ENCODE measurements at regions not wholly inside any gene's neighbourhood (a gene's known extent, or its start where the extent isn't known, plus 50 kb on each side); places are given as distances from the start of the nearest gene placed in this dataset.
A peak's percentile ranks its signal among the peaks of the same experiment; 100 is the strongest.

- H3K36me3 ChIP-seq = no peaks in the 10 kb centered on the region
- H3K4me1 ChIP-seq = peaks cover 9 to 38% (median 23%) of the 10 kb centered on the region in 9 donors
- WGBS, 2 donors = 88 to 91% methylated on average over 3 of the region's 3 CpGs
- TF ChIP-seq CTCF (IDR thresholded peaks at IDR 0.05) = no peak
- H3K27ac ChIP-seq = no peak overlapping the region
- intact Hi-C loops (cut with DNase I) = loop anchor here in 2 of 10 donors (10.0 kb wide), 2 partner anchors 371 to 439 kb away; partner anchors contain the start of gene JARID2 (in 1 of the 2)
- no peaks in the 10 kb centered on the region for H3K27me3 ChIP-seq
- ATAC-seq (no peak), DNase-seq (no peak)
- no peaks in the 10 kb centered on the region for H3K9me3 ChIP-seq
- H3K4me3 ChIP-seq = no peak overlapping the region
These were observed 372.0 kb upstream of the JARID2 start for GRCh38 chr6:14873781-14874441.

- DNase-seq (no peak), ATAC-seq (no peak)
- intact Hi-C loops (cut with DNase I) = loop anchor here in 4 of 10 donors (5.0 to 10.0 kb wide), 3 partner anchors 370 to 440 kb away; partner anchors contain the start of gene JARID2 (in 4 of the 4)
- WGBS, 2 donors = 95 to 97% methylated on average over 4 of the region's 4 CpGs
- no peaks in the 10 kb centered on the region for H3K9me3 ChIP-seq
- H3K4me1 ChIP-seq = peaks cover 9 to 45% (median 25%) of the 10 kb centered on the region in 9 donors
- no peak for TF ChIP-seq CTCF (IDR thresholded peaks at IDR 0.05)
- H3K27me3 ChIP-seq = no peaks in the 10 kb centered on the region
- H3K36me3 ChIP-seq = no peaks in the 10 kb centered on the region
- H3K4me3 ChIP-seq = no peak overlapping the region
- no peak overlapping the region for H3K27ac ChIP-seq
These were observed 370.8 kb upstream of the JARID2 start for GRCh38 chr6:14874975-14875480.

- ATAC-seq (no peak), DNase-seq (no peak)
- no peaks in the 10 kb centered on the region for H3K27me3 ChIP-seq
- intact Hi-C loops (cut with DNase I) = loop anchor here in 4 of 10 donors (5.0 to 10.0 kb wide), 3 partner anchors 369 to 441 kb away; partner anchors contain the start of gene JARID2 (in 4 of the 4)
- TF ChIP-seq CTCF (IDR thresholded peaks at IDR 0.05) = no peak
- 90 to 95% methylated on average over 6 of the region's 6 CpGs for WGBS, 2 donors
- peaks cover 9 to 50% (median 30%) of the 10 kb centered on the region in 9 donors for H3K4me1 ChIP-seq
- no peaks in the 10 kb centered on the region for H3K9me3 ChIP-seq
- no peak overlapping the region for H3K4me3 ChIP-seq
- H3K27ac ChIP-seq = no peak overlapping the region
- H3K36me3 ChIP-seq = no peaks in the 10 kb centered on the region
These were observed 370.3 kb upstream of the JARID2 start for GRCh38 chr6:14875481-14876063.

- Histone ChIP-seq H3K27me3 (no peaks in the 10 kb centered on the region), H3K4me3 (no peak overlapping the region), H3K36me3 (no peaks in the 10 kb centered on the region), H3K27ac (peak overlapping the region; percentile 48 to 89 (median 76)), H3K9me3 (no peaks in the 10 kb centered on the region), H3K4me1 (peaks cover 11 to 64% (median 45%) of the 10 kb centered on the region in 9 donors)
- WGBS, 2 donors = 33 to 42% methylated on average over 11 of the region's 11 CpGs
- intact Hi-C loops (cut with DNase I) = loop anchor here in 4 of 10 donors (5.0 to 10.0 kb wide), 3 partner anchors 368 to 442 kb away; partner anchors contain the start of gene JARID2 (in 4 of the 4)
- peak in 1 of 2 donors; percentile 29 for DNase-seq
- ATAC-seq = peak; percentile 75 to 92 (median 88)
- TF ChIP-seq CTCF (IDR thresholded peaks at IDR 0.05) = no peak
These were observed 368.9 kb upstream of the JARID2 start for GRCh38 chr6:14876778-14877613.
